HEK293 (cell line): ENCODE measurements at regions not wholly inside any gene's neighbourhood (a gene's known extent, or its start where the extent isn't known, plus 50 kb on each side); places are given as distances from the start of the nearest gene placed in this dataset.

Experiments used
- CTCF ChIA-PET: fragments of 350-600 bp; formaldehyde crosslinking; extraction: SDS; loops from one replicate; lab custom pipeline; 2021; ENCODE audit warnings: antibody characterized with exemption; lab: Yijun Ruan, JAX
- POLR2A ChIA-PET: fragments of 300-600 bp; formaldehyde crosslinking; extraction: SDS; loops from one replicate; lab custom pipeline; 2020; ENCODE audit warnings: antibody characterized with exemption, inconsistent platforms; lab: Yijun Ruan, JAX
- H3K27ac ChIP-seq: fragments of 200-500 bp; sonication (Bioruptor generic); 2 replicates; pipeline ENCODE4 v1.5.1; 2014; ENCODE audit warnings: low read depth, low read length, control low read depth, inconsistent platforms; ENCODE audit errors: extremely low read depth
- H3K36me3 ChIP-seq, 2 experiments: fragments of 200-500 bp in 1 of 2; sonication (Bioruptor generic) in 1 of 2; 1 replicate in 1 of 2; 2 replicates in 1 of 2; pipeline ENCODE4 v1.5.1; 2014 to 2017; ENCODE audit warnings: inconsistent platforms in 2 of 2, low read length in 2 of 2; ENCODE audit not compliant: control insufficient read depth in 2 of 2, insufficient read depth in 1 of 2
- H3K4me1 ChIP-seq: fragments of 200-500 bp; sonication (Bioruptor generic); 2 replicates; pipeline ENCODE4 v1.5.1; 2014; ENCODE audit warnings: mild to moderate bottlenecking, low read length, inconsistent platforms; ENCODE audit not compliant: control insufficient read depth, insufficient read depth
- H3K4me3 ChIP-seq: 2 replicates; pipeline ENCODE4 v1.5.1; 2011; ENCODE audit warnings: low read depth, mild to moderate bottlenecking, control low read depth, low read length, moderate library complexity
- H3K9me3 ChIP-seq: fragments of 200-500 bp; sonication (Bioruptor generic); 2 replicates; pipeline ENCODE4 v1.5.1; 2014; ENCODE audit warnings: low read depth, low read length, inconsistent platforms; ENCODE audit not compliant: control insufficient read depth, insufficient read depth
- EGR2 ChIP-seq: fragments of 450-650 bp; formaldehyde crosslinking; IDR thresholded peaks from 2 replicates; pipeline ENCODE4 v1.5.1; 2016; ENCODE audit warnings: low read depth, missing biosample characterization, missing genetic modification characterization
- GLIS1 ChIP-seq: fragments of 450-650 bp; formaldehyde crosslinking; IDR thresholded peaks from 2 replicates; pipeline ENCODE4 v1.5.1; 2016; ENCODE audit warnings: missing biosample characterization, missing genetic modification characterization
- KLF7 ChIP-seq: fragments of 450-650 bp; formaldehyde crosslinking; IDR thresholded peaks from 2 replicates; pipeline ENCODE4 v1.5.1; 2016; ENCODE audit warnings: missing biosample characterization, missing genetic modification characterization, borderline replicate concordance
- MYNN ChIP-seq: fragments of 450-650 bp; formaldehyde crosslinking; IDR thresholded peaks from 2 replicates; pipeline ENCODE4 v1.5.1; 2016; ENCODE audit warnings: missing biosample characterization, missing genetic modification characterization, borderline replicate concordance
- ZNF157 ChIP-seq: fragments of 450-650 bp; formaldehyde crosslinking; IDR thresholded peaks from 2 replicates; pipeline ENCODE4 v1.5.1; 2016; ENCODE audit warnings: missing biosample characterization, missing genetic modification characterization
- ZNF214 ChIP-seq: fragments of 450-650 bp; formaldehyde crosslinking; IDR thresholded peaks from 2 replicates; pipeline ENCODE4 v1.5.1; 2017; ENCODE audit warnings: missing biosample characterization, mild to moderate bottlenecking, missing genetic modification characterization, borderline replicate concordance
- ZNF221 ChIP-seq: fragments of 450-650 bp; formaldehyde crosslinking; IDR thresholded peaks from 2 replicates; pipeline ENCODE4 v1.5.1; 2017; ENCODE audit warnings: missing biosample characterization, missing genetic modification characterization, borderline replicate concordance
- ZNF366 ChIP-seq: fragments of 450-650 bp; formaldehyde crosslinking; conservative IDR thresholded peaks from 2 replicates; pipeline ENCODE4 v1.5.1; 2016; ENCODE audit warnings: missing biosample characterization, missing genetic modification characterization
- ZNF37A ChIP-seq: fragments of 450-650 bp; IDR thresholded peaks from 2 replicates; pipeline ENCODE4 v1.5.1; 2018; ENCODE audit warnings: missing biosample characterization, missing genetic modification characterization
- ZNF624 ChIP-seq: fragments of 450-650 bp; formaldehyde crosslinking; IDR thresholded peaks from 2 replicates; pipeline ENCODE4 v1.5.1; 2017; ENCODE audit warnings: missing biosample characterization, missing genetic modification characterization
- ZNF747 ChIP-seq: fragments of 450-650 bp; formaldehyde crosslinking; IDR thresholded peaks from 2 replicates; pipeline ENCODE4 v1.5.1; 2016; ENCODE audit warnings: missing biosample characterization, missing genetic modification characterization
- ZNF785 ChIP-seq: fragments of 450-650 bp; formaldehyde crosslinking; IDR thresholded peaks from 2 replicates; pipeline ENCODE4 v1.5.1; 2016; ENCODE audit warnings: missing biosample characterization, missing genetic modification characterization
- ZSCAN30 ChIP-seq: fragments of 450-650 bp; IDR thresholded peaks from 2 replicates; pipeline ENCODE4 v1.5.1; 2018; ENCODE audit warnings: missing biosample characterization, mild to moderate bottlenecking, missing genetic modification characterization, moderate library complexity
- TF ChIP-seq, protein P1 (sequence below): fragments of 450-650 bp; formaldehyde crosslinking; IDR thresholded peaks from 2 replicates; pipeline ENCODE4 v1.5.1; 2016; ENCODE audit warnings: missing biosample characterization, missing genetic modification characterization, borderline replicate concordance
- TF ChIP-seq, protein P2 (sequence below): fragments of 450-650 bp; formaldehyde crosslinking; IDR thresholded peaks from 2 replicates; pipeline ENCODE4; 2016; ENCODE audit warnings: missing biosample characterization, missing genetic modification characterization
- TF ChIP-seq, protein P3 (sequence below): fragments of 450-650 bp; formaldehyde crosslinking; IDR thresholded peaks from 2 replicates; pipeline ENCODE4 v1.5.1; 2016; ENCODE audit warnings: missing biosample characterization, missing genetic modification characterization
- TF ChIP-seq, protein P4 (sequence below): fragments of 450-650 bp; formaldehyde crosslinking; IDR thresholded peaks from 2 replicates; pipeline ENCODE4 v1.5.1; 2016; ENCODE audit warnings: missing biosample characterization, missing genetic modification characterization, borderline replicate concordance
- TF ChIP-seq, protein P5 (sequence below): fragments of 450-650 bp; formaldehyde crosslinking; IDR thresholded peaks from 2 replicates; pipeline ENCODE4 v1.5.1; 2016; ENCODE audit warnings: missing biosample characterization, missing genetic modification characterization, borderline replicate concordance

DNA sequence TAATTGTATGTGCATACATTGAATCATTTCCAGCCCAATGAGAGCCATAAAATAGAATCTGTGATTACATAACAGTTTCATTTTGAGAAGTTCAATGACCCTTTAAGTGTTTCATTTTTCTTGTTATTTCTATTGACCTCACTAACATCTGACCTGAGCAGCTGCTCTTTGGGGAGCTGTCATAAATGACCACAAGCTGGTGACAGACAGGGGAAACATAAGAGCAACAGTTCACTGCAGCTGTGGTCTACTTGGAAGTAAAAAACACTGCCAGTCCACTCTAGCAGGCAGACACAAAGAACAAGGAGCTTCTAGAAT is 265.4 kb downstream of the DTWD2 start:
- ChIA-PET POLR2A (no interaction called here), CTCF (no interaction called here)
- H3K9me3 ChIP-seq, result no peaks in the 10 kb centered on the region
- H3K4me1 ChIP-seq, result no peaks in the 10 kb centered on the region
- no peak overlapping the region for H3K4me3 ChIP-seq
- no peaks in the 10 kb centered on the region for H3K36me3 ChIP-seq
- no peak overlapping the region for H3K27ac ChIP-seq
- TF ChIP-seq KLF7 (no peak), ZNF214 (tag by site-specific recombination) (no peak), ZNF221 (tag by site-specific recombination) (no peak), EGR2 (tag by site-specific recombination) (no peak), ZNF157 (tag by site-specific recombination) (no peak), ZSCAN30 (no peak), GLIS1 (tag by site-specific recombination) (no peak), ZNF624 (tag by site-specific recombination) (no peak), ZNF366 (no peak), ZNF785 (tag by site-specific recombination) (no peak), MYNN (tag by site-specific recombination) (no peak), ZNF37A (tag by site-specific recombination) (no peak), ZNF747 (tag by site-specific recombination) (no peak)
- TF ChIP-seq, protein P1, sequence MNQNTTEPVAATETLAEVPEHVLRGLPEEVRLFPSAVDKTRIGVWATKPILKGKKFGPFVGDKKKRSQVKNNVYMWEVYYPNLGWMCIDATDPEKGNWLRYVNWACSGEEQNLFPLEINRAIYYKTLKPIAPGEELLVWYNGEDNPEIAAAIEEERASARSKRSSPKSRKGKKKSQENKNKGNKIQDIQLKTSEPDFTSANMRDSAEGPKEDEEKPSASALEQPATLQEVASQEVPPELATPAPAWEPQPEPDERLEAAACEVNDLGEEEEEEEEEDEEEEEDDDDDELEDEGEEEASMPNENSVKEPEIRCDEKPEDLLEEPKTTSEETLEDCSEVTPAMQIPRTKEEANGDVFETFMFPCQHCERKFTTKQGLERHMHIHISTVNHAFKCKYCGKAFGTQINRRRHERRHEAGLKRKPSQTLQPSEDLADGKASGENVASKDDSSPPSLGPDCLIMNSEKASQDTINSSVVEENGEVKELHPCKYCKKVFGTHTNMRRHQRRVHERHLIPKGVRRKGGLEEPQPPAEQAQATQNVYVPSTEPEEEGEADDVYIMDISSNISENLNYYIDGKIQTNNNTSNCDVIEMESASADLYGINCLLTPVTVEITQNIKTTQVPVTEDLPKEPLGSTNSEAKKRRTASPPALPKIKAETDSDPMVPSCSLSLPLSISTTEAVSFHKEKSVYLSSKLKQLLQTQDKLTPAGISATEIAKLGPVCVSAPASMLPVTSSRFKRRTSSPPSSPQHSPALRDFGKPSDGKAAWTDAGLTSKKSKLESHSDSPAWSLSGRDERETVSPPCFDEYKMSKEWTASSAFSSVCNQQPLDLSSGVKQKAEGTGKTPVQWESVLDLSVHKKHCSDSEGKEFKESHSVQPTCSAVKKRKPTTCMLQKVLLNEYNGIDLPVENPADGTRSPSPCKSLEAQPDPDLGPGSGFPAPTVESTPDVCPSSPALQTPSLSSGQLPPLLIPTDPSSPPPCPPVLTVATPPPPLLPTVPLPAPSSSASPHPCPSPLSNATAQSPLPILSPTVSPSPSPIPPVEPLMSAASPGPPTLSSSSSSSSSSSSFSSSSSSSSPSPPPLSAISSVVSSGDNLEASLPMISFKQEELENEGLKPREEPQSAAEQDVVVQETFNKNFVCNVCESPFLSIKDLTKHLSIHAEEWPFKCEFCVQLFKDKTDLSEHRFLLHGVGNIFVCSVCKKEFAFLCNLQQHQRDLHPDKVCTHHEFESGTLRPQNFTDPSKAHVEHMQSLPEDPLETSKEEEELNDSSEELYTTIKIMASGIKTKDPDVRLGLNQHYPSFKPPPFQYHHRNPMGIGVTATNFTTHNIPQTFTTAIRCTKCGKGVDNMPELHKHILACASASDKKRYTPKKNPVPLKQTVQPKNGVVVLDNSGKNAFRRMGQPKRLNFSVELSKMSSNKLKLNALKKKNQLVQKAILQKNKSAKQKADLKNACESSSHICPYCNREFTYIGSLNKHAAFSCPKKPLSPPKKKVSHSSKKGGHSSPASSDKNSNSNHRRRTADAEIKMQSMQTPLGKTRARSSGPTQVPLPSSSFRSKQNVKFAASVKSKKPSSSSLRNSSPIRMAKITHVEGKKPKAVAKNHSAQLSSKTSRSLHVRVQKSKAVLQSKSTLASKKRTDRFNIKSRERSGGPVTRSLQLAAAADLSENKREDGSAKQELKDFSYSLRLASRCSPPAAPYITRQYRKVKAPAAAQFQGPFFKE (tag by site-specific recombination), result no peak
- TF ChIP-seq, protein P2, sequence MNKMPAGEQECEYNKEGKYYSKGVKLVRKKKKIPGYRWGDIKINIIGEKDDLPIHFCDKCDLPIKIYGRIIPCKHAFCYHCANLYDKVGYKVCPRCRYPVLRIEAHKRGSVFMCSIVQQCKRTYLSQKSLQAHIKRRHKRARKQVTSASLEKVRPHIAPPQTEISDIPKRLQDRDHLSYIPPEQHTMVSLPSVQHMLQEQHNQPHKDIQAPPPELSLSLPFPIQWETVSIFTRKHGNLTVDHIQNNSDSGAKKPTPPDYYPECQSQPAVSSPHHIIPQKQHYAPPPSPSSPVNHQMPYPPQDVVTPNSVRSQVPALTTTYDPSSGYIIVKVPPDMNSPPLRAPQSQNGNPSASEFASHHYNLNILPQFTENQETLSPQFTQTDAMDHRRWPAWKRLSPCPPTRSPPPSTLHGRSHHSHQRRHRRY (tag by site-specific recombination), result no peak
- TF ChIP-seq, protein P3, sequence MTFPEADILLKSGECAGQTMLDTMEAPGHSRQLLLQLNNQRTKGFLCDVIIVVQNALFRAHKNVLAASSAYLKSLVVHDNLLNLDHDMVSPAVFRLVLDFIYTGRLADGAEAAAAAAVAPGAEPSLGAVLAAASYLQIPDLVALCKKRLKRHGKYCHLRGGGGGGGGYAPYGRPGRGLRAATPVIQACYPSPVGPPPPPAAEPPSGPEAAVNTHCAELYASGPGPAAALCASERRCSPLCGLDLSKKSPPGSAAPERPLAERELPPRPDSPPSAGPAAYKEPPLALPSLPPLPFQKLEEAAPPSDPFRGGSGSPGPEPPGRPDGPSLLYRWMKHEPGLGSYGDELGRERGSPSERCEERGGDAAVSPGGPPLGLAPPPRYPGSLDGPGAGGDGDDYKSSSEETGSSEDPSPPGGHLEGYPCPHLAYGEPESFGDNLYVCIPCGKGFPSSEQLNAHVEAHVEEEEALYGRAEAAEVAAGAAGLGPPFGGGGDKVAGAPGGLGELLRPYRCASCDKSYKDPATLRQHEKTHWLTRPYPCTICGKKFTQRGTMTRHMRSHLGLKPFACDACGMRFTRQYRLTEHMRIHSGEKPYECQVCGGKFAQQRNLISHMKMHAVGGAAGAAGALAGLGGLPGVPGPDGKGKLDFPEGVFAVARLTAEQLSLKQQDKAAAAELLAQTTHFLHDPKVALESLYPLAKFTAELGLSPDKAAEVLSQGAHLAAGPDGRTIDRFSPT (tag by site-specific recombination), result no peak
- TF ChIP-seq, protein P4, sequence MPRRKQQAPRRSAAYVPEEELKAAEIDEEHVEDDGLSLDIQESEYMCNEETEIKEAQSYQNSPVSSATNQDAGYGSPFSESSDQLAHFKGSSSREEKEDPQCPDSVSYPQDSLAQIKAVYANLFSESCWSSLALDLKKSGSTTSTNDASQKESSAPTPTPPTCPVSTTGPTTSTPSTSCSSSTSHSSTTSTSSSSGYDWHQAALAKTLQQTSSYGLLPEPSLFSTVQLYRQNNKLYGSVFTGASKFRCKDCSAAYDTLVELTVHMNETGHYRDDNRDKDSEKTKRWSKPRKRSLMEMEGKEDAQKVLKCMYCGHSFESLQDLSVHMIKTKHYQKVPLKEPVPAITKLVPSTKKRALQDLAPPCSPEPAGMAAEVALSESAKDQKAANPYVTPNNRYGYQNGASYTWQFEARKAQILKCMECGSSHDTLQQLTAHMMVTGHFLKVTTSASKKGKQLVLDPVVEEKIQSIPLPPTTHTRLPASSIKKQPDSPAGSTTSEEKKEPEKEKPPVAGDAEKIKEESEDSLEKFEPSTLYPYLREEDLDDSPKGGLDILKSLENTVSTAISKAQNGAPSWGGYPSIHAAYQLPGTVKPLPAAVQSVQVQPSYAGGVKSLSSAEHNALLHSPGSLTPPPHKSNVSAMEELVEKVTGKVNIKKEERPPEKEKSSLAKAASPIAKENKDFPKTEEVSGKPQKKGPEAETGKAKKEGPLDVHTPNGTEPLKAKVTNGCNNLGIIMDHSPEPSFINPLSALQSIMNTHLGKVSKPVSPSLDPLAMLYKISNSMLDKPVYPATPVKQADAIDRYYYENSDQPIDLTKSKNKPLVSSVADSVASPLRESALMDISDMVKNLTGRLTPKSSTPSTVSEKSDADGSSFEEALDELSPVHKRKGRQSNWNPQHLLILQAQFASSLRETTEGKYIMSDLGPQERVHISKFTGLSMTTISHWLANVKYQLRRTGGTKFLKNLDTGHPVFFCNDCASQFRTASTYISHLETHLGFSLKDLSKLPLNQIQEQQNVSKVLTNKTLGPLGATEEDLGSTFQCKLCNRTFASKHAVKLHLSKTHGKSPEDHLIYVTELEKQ (tag by site-specific recombination), result no peak
- TF ChIP-seq, protein P5, sequence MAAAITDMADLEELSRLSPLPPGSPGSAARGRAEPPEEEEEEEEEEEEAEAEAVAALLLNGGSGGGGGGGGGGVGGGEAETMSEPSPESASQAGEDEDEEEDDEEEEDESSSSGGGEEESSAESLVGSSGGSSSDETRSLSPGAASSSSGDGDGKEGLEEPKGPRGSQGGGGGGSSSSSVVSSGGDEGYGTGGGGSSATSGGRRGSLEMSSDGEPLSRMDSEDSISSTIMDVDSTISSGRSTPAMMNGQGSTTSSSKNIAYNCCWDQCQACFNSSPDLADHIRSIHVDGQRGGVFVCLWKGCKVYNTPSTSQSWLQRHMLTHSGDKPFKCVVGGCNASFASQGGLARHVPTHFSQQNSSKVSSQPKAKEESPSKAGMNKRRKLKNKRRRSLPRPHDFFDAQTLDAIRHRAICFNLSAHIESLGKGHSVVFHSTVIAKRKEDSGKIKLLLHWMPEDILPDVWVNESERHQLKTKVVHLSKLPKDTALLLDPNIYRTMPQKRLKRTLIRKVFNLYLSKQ (tag by site-specific recombination), result no peak
